ENCODE measurements at regions not wholly inside any gene's neighbourhood (a gene's known extent, or its start where the extent isn't known, plus 50 kb on each side); places are given as distances from the start of the nearest gene placed in this dataset.

DNA sequence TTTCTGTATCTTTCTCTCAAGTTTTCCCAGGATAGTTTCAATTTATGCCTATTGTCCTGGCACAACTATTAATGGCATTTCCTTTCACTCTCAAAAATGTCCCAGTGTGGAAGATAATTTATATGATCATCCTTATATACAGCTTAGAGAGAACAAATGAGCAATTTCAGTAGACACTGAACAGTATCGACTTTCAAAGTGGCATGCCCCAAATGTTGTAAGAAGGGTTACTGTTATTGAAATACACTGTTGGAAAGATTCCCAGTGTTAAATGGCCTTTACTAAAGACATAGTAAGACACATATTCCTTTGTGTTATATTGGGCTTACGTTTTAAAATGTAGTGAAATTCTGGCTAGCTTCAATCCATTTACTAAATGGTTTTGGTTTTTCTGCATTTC, 202.3 kb upstream of the CDKN3 start:
- ChIA-PET CTCF (interaction anchor here (1.3 to 1.6 kb wide), 2 partner anchors 19 to 135 kb away, joined by 3 to 4 read pairs; no protein-coding TSS in a partner anchor), POLR2A (interaction anchor here (0.6 kb wide), 1 partner anchor 13 kb away, joined by 5 read pairs; no protein-coding TSS in a partner anchor)
- TF ChIP-seq, protein P1, sequence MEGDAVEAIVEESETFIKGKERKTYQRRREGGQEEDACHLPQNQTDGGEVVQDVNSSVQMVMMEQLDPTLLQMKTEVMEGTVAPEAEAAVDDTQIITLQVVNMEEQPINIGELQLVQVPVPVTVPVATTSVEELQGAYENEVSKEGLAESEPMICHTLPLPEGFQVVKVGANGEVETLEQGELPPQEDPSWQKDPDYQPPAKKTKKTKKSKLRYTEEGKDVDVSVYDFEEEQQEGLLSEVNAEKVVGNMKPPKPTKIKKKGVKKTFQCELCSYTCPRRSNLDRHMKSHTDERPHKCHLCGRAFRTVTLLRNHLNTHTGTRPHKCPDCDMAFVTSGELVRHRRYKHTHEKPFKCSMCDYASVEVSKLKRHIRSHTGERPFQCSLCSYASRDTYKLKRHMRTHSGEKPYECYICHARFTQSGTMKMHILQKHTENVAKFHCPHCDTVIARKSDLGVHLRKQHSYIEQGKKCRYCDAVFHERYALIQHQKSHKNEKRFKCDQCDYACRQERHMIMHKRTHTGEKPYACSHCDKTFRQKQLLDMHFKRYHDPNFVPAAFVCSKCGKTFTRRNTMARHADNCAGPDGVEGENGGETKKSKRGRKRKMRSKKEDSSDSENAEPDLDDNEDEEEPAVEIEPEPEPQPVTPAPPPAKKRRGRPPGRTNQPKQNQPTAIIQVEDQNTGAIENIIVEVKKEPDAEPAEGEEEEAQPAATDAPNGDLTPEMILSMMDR (IDR thresholded peaks at IDR 0.05; ENCODE audit: insufficient read depth, low read depth, low read length) = no peak
- H3K36me3 ChIP-seq (ENCODE audit: control insufficient read depth, insufficient read depth, low read length) = no peaks in the 10 kb centered on the region
- H3K27me3 ChIP-seq (ENCODE audit: control insufficient read depth, insufficient read depth, low read length) = no peaks in the 10 kb centered on the region
- H3K4me3 ChIP-seq (ENCODE audit: low read depth, low read length) = no peak overlapping the region
- DNase-seq (ENCODE audit: low read depth) = no peak

DNA sequence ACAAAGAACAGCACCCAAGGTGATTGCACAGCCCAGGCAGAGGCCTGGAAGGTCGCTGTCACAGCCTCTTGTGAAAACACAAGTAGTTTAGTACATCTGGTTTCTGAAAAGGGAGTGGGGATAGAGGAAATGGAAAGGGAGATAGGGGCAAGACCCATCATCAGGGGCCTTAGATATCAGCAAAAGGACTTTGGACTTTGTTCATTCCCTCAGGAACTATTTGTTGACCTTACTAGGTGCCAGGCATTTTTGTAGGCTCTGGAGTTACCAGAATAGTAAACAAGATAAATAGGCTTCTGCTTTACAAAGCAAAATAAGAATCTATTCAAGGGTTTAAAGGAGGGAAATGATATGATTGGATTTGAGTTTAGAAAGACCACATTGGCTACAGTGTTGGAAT, 199.4 kb upstream of the CDKN3 start:
- TF ChIP-seq, protein P1 (IDR thresholded peaks at IDR 0.05; ENCODE audit: insufficient read depth, low read depth, low read length) = no peak
- ChIA-PET POLR2A (no interaction called here), CTCF (no interaction called here)
- no peak for DNase-seq (ENCODE audit: low read depth)
- no peaks in the 10 kb centered on the region for H3K27me3 ChIP-seq (ENCODE audit: control insufficient read depth, insufficient read depth, low read length)
- H3K4me3 ChIP-seq (ENCODE audit: low read depth, low read length) = no peak overlapping the region
- no peaks in the 10 kb centered on the region for H3K36me3 ChIP-seq (ENCODE audit: control insufficient read depth, insufficient read depth, low read length)

DNA sequence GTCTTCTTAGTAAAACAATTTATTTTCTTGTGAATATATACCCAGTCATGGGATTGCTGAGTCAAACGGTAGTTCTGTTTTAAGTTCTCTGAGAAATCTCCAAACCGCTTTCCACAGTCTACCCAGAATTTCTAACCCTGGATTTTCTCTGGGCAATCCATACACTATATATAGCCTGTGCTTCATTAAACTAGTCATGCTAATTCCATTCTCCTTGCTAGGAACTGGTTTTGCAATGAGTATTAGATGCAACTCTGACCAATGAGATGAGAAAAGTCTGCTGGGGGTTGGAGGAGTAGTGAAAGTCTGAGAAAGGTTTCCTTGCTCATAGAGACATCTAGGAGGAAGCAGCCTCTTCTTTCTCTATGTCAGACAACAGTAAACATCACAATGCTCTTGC, 196.1 kb upstream of the CDKN3 start:
- no peaks in the 10 kb centered on the region for H3K36me3 ChIP-seq (ENCODE audit: control insufficient read depth, insufficient read depth, low read length)
- TF ChIP-seq, protein P1 (IDR thresholded peaks at IDR 0.05; ENCODE audit: insufficient read depth, low read depth, low read length) = no peak
- POLR2A ChIA-PET = no interaction called here
- no peak overlapping the region for H3K4me3 ChIP-seq (ENCODE audit: low read depth, low read length)
- DNase-seq (ENCODE audit: low read depth) = peak; percentile 43
- H3K27me3 ChIP-seq (ENCODE audit: control insufficient read depth, insufficient read depth, low read length) = no peaks in the 10 kb centered on the region
- CTCF ChIA-PET = interaction anchor here (0.8 to 2.7 kb wide), 4 partner anchors 10 to 128 kb away, joined by 3 to 9 read pairs (median 5); no protein-coding TSS in a partner anchor

DNA sequence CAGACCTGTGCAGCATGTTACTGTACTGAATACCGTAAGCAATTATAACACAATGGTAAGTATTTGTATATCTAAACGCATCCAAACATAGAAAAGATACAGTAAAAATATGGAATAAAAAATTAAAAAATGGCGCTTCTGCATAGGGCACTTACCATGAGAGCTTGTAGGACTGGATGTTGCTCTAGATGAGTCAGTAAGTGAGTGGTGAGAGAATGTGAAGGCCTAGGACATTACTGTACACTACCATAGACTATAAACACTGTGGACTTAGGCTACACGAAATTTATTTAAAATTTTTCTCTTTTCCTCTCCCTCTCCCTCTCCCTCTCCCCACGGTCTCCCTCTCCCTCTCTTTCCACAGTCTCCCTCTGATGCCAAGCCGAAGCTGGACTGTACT, 194.5 kb upstream of the CDKN3 start:
- ChIA-PET CTCF (interaction anchor here (0.7 to 2.1 kb wide), 2 partner anchors 26 to 302 kb away, joined by 3 to 7 read pairs; no protein-coding TSS in a partner anchor), POLR2A (no interaction called here)
- Histone ChIP-seq H3K27me3 (ENCODE audit: control insufficient read depth, insufficient read depth, low read length) (no peaks in the 10 kb centered on the region), H3K4me3 (ENCODE audit: low read depth, low read length) (no peak overlapping the region), H3K36me3 (ENCODE audit: control insufficient read depth, insufficient read depth, low read length) (no peaks in the 10 kb centered on the region)
- no peak for DNase-seq (ENCODE audit: low read depth)
- TF ChIP-seq, protein P1 (IDR thresholded peaks at IDR 0.05; ENCODE audit: insufficient read depth, low read depth, low read length) = no peak

DNA sequence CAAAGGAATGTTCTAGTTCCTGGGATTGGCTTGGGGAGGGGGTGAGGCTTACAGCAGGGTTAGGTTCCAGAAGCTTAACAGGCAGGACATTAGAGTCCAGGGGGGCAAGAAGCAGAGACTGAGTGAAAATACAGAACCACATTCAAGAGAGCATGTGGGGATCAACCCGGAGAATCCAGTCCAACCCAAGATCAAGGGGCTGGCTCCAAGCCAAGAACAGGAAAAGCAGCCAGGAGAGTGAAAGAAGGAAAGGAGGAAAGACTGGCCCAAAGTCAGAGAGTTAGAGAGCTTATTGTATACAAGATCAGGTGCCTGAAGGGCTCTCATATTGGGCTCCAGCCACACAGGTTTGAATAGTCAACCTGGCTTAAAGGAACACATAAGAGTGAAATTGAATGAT, 190.3 kb upstream of the CDKN3 start:
- TF ChIP-seq, protein P1 (IDR thresholded peaks at IDR 0.05; ENCODE audit: insufficient read depth, low read depth, low read length) = no peak
- DNase-seq (ENCODE audit: low read depth) = no peak
- H3K4me3 ChIP-seq (ENCODE audit: low read depth, low read length) = no peak overlapping the region
- POLR2A ChIA-PET = no interaction called here
- CTCF ChIA-PET = interaction anchor here (0.6 to 2.2 kb wide), 3 partner anchors 24 to 135 kb away, joined by 3 to 7 read pairs (median 5); no protein-coding TSS in a partner anchor
- no peaks in the 10 kb centered on the region for H3K36me3 ChIP-seq (ENCODE audit: control insufficient read depth, insufficient read depth, low read length)
- H3K27me3 ChIP-seq (ENCODE audit: control insufficient read depth, insufficient read depth, low read length) = no peaks in the 10 kb centered on the region

All from BJ (cell line).